NOMO-1 treated with dmso at 0.1 percent for 144 hours (cell line): ENCODE measurements at regions not wholly inside any gene's neighbourhood (a gene's known extent, or its start where the extent isn't known, plus 50 kb on each side); places are given as distances from the start of the nearest gene placed in this dataset.

Experiments
- DNase-seq: peaks from one replicate; lab custom pipeline; 2025; ENCODE audit not compliant: unreplicated experiment; lab: John Stamatoyannopoulos, UW

DNA sequence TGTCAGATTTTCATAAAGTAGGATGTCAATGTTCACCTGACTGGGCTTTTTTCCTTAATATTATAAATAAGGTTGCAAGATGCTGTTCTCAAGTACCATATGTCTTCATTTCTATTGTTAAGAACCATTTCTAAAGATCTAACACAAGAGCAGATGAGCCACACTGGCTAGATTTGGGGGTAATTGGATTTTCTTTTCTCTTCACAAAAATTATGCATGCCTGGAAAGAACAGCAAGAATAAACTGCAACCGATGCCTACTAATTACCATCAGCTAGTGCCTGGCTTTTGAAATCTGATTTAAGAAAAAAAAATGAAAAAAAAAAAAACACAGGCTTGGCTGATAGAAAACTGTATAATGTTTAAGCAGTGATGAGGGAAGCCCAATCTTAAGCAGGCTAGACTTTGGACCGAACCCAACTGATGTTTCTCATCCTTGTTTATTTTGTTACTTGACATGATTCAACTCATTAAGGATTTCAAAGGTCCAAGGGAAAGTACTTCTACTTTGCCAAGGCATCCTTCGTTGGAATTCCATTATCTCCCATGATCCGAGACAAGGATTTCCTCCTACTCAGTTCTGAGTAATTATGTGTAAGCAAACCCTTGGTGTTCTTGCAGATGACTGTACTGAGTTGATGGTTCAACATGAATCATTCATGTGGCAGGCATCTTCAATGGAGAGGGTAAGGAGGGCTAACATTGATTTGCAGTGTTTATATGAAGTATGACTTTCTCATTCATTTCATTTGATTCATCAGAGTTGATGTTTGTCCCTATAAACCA, 300.5 kb downstream of the SPRY2 start:
- DNase-seq = no peak

- DNase-seq = no peak
Measured at GRCh38 chr13:80039000-80039399, 301.9 kb downstream of the SPRY2 start.

DNA sequence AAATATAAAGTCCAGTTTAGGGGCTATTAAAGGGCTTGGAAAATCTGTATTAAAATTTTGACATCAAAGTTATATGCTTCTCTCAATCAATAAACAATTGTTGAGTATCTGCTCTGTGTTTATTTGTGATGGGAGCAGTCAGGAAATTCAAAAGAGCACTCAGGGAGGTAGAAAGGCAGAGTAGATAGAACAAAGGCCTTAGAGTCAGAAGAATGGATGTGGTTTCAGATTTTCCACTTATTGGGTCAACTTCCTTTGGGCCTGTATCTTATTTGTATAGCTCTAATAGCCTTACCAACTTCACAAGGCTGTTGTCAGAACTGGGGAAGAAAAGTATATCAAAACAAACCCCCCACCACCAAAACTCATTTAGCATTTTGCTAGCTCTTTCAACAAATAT, 302.6 kb downstream of the SPRY2 start:
- DNase-seq = no peak

DNA sequence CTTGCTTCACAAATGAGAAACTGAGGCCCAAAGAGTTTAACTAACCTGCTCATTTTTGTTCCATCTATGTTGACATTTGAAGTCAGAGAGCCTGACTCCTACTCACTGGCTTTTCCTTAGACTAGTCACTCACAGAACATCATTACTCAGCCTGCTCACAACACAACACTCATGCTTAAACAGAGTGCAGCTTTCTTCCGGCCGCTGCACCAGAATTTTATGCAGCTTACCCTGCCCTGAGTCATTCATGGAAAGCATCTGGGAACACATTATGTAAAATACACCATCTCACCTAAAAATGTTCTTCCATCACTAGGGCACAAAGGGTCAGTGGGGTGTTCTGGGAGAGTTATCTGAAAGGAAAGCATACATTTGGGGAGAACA, 303.4 kb downstream of the SPRY2 start:
- no peak for DNase-seq

- DNase-seq = peak; percentile 81
Measured at GRCh38 chr13:80036845-80037504, 304.0 kb downstream of the SPRY2 start.

DNA sequence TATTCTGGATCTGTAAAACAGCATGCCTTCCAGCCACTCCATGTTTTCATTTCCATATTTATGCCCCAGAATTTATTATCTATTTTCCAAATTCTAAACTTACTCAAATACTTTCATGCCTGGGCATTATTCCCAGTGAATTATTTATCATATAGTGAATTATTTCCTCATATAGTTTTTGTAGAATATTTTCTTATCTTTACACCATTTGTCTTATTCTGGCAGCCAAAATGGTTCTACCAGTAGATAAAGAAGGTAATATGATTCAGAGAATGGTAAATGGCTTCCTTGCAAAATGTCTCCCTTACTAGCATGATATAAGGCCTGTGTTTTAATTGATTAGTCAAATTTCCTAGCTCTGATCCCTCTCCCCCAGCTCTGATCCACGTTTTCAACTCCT, 305.8 kb downstream of the SPRY2 start:
- no peak for DNase-seq

DNA sequence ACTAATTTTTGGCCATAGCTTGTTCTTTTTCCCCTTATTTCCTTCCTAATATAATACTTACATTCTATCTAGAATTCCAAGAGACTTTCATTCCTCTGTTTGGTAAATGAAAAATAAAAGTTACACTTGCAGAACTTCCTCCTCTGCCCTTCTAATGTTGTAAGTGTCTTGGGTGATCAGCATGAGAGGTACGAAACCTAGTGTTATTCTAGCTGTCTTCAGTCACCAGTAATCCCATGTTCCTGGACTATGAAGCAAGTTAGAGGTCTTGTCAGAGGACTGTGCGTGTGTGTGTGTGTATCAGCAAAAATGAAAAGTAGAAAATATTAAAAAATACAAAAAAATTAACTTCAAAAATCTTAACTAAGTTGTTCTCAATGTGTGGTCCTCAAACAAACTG, 307.0 kb downstream of the SPRY2 start:
- DNase-seq = no peak

- no peak for DNase-seq
Measured at GRCh38 chr13:80033286-80033685, 307.6 kb downstream of the SPRY2 start.

DNA sequence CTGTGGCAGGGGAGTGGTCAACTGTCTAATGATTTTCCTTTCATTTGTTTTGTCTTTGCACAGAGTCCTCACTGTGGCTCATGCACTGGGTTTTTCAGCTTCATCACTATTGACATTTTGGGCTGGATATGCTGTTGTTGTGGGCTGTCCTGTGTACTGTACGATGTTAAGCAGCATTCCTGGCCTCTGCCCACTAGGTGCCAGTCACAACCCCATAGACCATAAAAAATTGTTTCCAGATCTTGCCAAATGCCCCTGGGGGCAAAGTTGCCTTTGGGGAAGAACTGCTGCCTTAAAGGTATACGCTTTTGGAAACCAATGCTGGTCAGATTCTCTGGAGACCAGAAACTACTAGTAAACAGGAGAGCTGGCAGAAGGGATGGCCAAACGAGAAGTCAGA, 310.4 kb downstream of the SPRY2 start:
- peak; percentile 44 for DNase-seq

- DNase-seq = no peak
Measured at GRCh38 chr13:80029170-80029569, 311.8 kb downstream of the SPRY2 start.

DNA sequence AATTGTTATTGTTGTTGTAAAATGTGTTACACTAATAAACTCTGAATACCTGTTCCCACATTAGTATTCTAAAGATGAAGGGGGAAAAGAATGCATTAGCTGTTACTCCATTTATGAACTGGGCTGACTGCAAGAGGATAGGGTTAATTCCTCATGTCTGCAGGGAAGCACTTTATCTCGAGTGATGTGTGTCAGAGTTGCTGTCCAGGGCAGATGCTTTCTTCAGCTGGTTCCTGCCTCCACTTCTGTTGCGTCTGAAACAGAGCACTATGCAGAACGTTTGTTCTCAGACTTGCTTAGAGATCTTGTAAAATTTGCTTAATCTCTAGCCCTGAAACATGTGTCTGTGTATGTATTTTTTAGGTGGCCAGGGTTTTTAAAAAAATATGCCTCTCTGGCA, 318.8 kb downstream of the SPRY2 start:
- no peak for DNase-seq

DNA sequence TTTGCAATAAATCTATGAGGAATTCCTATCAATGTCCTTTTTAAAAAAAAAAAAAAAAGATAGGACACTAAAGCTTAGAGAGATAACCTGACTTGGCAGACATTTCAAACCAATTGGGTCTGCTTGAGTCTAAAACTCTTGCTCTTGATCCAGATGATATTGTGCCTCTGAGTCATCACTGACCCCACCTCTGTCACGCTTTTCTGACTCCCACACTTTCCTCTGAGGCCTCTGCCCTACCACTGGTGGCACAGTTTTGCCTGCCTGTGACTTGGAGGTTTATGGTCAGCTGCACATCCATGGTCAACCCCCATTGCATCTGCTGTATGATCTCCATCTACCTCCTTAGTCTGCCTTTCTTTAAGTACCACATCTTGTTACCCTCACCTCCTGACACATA, 328.7 kb downstream of the SPRY2 start:
- no peak for DNase-seq

GRCh38 chr13:80011448-80012212, 329.3 kb downstream of the SPRY2 start:
- DNase-seq = no peak

- no peak for DNase-seq
Measured at GRCh38 chr13:80010846-80011245, 330.1 kb downstream of the SPRY2 start.

DNA sequence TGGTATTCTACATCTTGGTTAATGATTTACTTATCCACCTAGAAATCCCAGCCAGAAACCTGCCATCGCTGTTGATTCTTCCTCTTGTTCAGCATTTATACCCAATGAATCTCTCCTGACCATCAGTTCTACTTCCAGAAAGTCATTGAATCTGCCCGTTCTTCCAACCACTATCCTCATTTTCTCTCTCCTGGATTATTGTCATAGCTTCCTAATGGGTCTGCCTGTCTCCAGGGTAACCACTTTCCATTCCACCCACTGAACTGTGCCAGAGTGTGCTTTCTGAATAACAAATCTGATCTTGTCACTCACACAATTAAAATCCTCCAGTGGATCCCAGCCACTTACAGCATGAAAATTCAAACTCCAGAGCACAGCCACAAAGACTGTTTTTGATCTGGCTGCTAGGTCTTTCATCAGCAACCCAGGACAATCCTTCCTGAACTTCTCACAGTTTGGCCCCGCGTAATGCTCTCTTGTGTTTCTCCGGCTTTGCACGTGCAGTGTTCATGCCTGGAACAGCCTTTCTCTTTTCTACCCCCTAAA, 330.6 kb downstream of the SPRY2 start:
- DNase-seq = no peak

DNA sequence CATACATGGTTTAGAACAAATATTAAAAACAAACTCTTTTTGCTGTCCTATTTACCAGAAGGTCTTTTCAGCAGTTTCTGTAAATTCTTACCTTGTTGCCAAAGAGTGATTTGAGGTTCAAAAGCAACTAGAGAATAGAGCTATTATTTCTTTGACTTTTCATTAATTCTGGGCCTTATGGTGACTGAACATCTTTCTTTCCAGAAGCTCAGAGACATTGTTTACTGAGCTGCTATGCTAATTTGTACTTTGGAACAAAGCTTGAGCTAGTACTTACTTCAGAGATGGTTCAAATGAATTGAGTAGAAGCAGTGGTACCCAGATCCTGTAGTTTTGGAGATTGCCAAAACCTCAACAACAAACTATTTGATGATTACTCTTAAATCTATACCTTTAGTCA, 331.2 kb downstream of the SPRY2 start:
- DNase-seq = no peak

- DNase-seq = no peak
Measured at GRCh38 chr13:80006940-80007339, 334.0 kb downstream of the SPRY2 start.

- DNase-seq = no peak
Measured at GRCh38 chr13:80001510-80001842, 339.4 kb downstream of the SPRY2 start.

- DNase-seq = no peak
Measured at GRCh38 chr13:80000684-80001509, 340.0 kb downstream of the SPRY2 start.

DNA sequence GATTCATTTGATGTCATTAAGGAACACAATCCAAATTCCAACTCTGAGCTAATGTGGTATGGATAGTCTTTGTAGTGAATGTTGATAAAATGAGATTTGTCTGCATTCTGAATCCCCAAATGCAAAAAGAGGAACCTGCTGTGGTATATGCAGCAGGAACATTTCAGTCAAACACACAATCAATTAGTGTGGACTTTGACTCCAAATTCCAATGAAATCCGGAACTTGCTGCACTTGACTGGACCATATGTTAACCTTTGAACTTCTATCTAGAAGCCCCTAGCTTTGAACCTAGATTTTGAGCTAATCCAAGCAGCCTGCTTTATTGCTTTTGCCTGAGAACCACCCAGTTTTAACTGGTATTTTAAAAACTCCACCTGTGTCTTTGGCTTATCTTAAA, 341.3 kb downstream of the SPRY2 start:
- no peak for DNase-seq

GRCh38 chr13:79998381-79998880, 342.5 kb downstream of the SPRY2 start:
- DNase-seq = no peak
